ENCODE measurements at regions not wholly inside any gene's neighbourhood (a gene's known extent, or its start where the extent isn't known, plus 50 kb on each side); places are given as distances from the start of the nearest gene placed in this dataset.

DNA sequence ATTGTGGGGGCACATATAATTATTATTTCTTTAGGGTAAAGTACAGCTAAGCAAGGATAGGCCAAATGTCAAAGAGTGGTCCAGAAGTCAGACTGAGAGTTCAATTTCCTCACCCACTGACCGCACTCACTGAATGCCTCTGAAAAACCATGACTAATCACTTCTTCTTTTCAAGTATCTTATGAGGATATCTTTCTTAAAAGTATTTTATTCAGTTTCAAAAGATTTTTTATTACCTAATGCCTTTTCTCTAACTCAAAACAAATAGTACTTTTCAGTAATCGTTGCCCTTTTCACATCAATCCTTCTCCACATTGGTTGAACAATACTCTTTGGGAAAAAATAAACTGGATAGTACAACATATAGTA is 61.7 kb upstream of the CAMK2D start:
- no peak for DNase-seq
- ChIA-PET POLR2A (no interaction called here), CTCF (no interaction called here)
- H3K4me1 Mint-ChIP-seq: peaks cover 20 to 36% (median 26%) of the 10 kb centered on the region in 3 donors
- H3K27ac ChIP-seq (ENCODE audit: low read depth, low read length): no peak overlapping the region
- peaks cover 26% of the 10 kb centered on the region for H3K4me1 ChIP-seq (ENCODE audit: insufficient read depth, low read length)
- H3K27me3 Mint-ChIP-seq: peaks cover 0 to 6% of the 10 kb centered on the region in 2 donors
- no peak overlapping the region for H3K4me3 ChIP-seq (ENCODE audit: low read length)
- no peaks in the 10 kb centered on the region for H3K9me3 ChIP-seq (ENCODE audit: low read length)
- no peaks in the 10 kb centered on the region for H3K27me3 ChIP-seq (ENCODE audit: insufficient read depth, low read length, poor library complexity, severe bottlenecking)
- peaks cover 0 to 6% (median 0%) of the 10 kb centered on the region in 3 donors for H3K36me3 Mint-ChIP-seq
- no peak overlapping the region for H3K4me3 Mint-ChIP-seq
- H3K27ac Mint-ChIP-seq: no peak overlapping the region
- H3K9me3 Mint-ChIP-seq: no peaks in the 10 kb centered on the region
- H3K36me3 ChIP-seq (ENCODE audit: insufficient read depth, low read length): no peaks in the 10 kb centered on the region

DNA sequence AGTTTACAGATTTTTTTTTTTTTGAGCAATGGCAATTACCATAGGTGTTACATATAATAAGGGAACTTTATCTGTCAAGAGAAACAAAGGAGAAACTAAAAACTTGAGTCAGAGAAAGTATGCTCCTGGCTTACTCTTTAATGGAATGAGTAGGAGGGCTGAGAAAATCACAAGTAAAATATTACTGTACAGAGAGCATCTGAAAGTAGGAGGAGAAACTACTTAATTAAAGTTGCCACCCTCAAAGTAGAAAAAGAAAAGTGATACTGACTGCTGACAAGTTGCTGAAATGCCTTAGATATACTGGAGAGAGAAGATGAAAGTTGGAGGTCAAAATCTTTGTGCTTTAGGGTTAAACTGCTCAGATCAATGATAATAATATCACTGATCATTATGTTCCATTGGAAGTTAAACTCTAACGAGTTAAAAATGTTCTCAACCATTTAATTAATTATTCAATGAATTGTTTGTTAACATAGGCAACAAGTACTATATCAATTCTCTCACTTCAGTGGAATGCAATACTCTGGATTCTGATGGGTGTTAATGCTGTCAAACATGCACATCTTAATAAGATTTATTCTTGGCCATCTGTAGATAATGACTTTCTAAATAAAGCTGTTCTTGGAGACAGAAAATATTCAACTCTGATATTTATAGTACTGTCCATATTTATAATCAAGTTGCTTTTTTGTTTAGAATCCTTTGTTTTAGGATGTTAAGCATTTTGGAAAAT is 61.2 kb upstream of the CAMK2D start:
- Histone ChIP-seq H3K27ac (ENCODE audit: low read depth, low read length) (no peak overlapping the region), H3K36me3 (ENCODE audit: insufficient read depth, low read length) (no peaks in the 10 kb centered on the region), H3K27me3 (ENCODE audit: insufficient read depth, low read length, poor library complexity, severe bottlenecking) (no peaks in the 10 kb centered on the region), H3K9me3 (ENCODE audit: low read length) (no peaks in the 10 kb centered on the region), H3K4me1 (ENCODE audit: insufficient read depth, low read length) (peaks cover 26% of the 10 kb centered on the region), H3K4me3 (ENCODE audit: low read length) (no peak overlapping the region)
- Mint-ChIP-seq H3K36me3 (peaks cover 0 to 6% (median 0%) of the 10 kb centered on the region in 3 donors), H3K4me3 (no peak overlapping the region), H3K27me3 (peaks cover 0 to 6% of the 10 kb centered on the region in 2 donors), H3K27ac (no peak overlapping the region), H3K4me1 (peaks cover 20 to 36% (median 26%) of the 10 kb centered on the region in 3 donors), H3K9me3 (no peaks in the 10 kb centered on the region)
- ChIA-PET CTCF (no interaction called here), POLR2A (no interaction called here)
- DNase-seq: no peak

DNA sequence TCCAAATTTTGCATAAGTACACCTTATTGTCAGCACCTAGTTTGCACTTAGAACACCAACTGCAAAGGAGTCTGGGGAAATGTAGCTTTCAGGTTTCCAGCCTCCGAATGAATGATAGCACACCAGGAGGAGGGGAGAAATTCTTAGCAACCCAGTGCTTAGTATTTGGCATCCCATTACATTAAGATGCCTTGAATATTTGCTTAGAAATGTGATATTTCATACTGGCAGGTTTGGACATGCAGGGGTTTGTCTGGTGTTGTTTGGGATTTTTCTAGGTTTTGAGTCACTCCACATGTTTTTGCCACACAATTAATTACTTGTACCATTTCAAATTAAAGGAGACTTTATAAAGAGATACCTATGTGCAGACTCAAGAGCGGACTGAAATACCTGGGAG is 60.3 kb upstream of the CAMK2D start:
- ChIA-PET POLR2A (no interaction called here), CTCF (no interaction called here)
- Mint-ChIP-seq H3K4me3 (no peak overlapping the region), H3K4me1 (peaks cover 20 to 36% (median 26%) of the 10 kb centered on the region in 3 donors), H3K36me3 (peaks cover 0 to 6% (median 0%) of the 10 kb centered on the region in 3 donors), H3K27ac (no peak overlapping the region), H3K9me3 (no peaks in the 10 kb centered on the region), H3K27me3 (peaks cover 0 to 6% of the 10 kb centered on the region in 2 donors)
- Histone ChIP-seq H3K9me3 (ENCODE audit: low read length) (no peaks in the 10 kb centered on the region), H3K27me3 (ENCODE audit: insufficient read depth, low read length, poor library complexity, severe bottlenecking) (no peaks in the 10 kb centered on the region), H3K4me1 (ENCODE audit: insufficient read depth, low read length) (peaks cover 26% of the 10 kb centered on the region), H3K4me3 (ENCODE audit: low read length) (no peak overlapping the region), H3K27ac (ENCODE audit: low read depth, low read length) (no peak overlapping the region), H3K36me3 (ENCODE audit: insufficient read depth, low read length) (no peaks in the 10 kb centered on the region)
- no peak for DNase-seq

DNA sequence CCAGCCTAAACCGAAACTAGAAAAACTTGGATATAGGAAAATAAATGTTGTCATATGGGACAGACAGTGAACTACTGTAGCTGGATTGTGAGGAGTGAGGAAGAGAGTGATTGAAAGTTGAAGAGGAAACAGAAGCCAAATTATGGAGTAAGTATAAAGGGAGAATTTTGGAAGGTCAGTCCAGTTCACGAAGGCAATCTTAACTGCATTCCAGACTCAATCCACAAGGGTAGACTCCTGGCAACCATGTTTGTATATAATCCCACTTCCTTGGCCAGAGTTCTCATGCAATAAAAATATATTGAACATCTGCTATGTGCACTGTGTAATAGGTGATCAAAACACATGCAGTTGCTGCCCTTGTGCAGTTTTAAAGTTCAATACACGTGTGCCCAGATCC is 58.6 kb upstream of the CAMK2D start:
- peaks cover 0 to 6% (median 0%) of the 10 kb centered on the region in 3 donors for H3K36me3 Mint-ChIP-seq
- no peak overlapping the region for H3K27ac Mint-ChIP-seq
- no peak overlapping the region for H3K4me3 Mint-ChIP-seq
- Histone ChIP-seq H3K4me1 (ENCODE audit: insufficient read depth, low read length) (peaks cover 10% of the 10 kb centered on the region), H3K9me3 (ENCODE audit: low read length) (no peaks in the 10 kb centered on the region), H3K27me3 (ENCODE audit: insufficient read depth, low read length, poor library complexity, severe bottlenecking) (no peaks in the 10 kb centered on the region), H3K27ac (ENCODE audit: low read depth, low read length) (no peak overlapping the region), H3K36me3 (ENCODE audit: insufficient read depth, low read length) (no peaks in the 10 kb centered on the region), H3K4me3 (ENCODE audit: low read length) (no peak overlapping the region)
- H3K4me1 Mint-ChIP-seq: peaks cover 10 to 24% (median 13%) of the 10 kb centered on the region in 3 donors
- POLR2A ChIA-PET: no interaction called here
- no peak for DNase-seq
- CTCF ChIA-PET: no interaction called here
- H3K9me3 Mint-ChIP-seq: no peaks in the 10 kb centered on the region
- H3K27me3 Mint-ChIP-seq: peaks cover 0 to 6% of the 10 kb centered on the region in 2 donors

DNA sequence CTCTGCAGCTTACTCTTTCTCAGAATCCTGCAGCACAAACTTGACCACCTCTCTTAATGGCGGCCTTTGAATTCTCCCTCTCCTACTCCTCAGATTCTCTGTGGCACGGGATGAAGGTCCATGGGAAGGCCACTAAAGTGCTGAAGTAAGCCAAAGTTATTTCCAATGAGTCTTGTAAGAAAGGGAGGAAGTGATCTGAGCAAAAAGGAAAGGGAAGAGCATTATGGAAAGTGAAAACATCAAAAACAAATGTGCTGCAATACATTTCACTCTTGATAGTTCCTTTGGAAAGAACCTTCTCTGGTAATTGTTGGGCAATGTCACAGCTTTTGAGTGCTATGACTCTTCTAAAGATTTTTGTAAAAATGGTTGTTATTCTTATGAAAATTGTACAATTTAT is 54.3 kb upstream of the CAMK2D start:
- ChIA-PET POLR2A (no interaction called here), CTCF (no interaction called here)
- Mint-ChIP-seq H3K4me3 (no peak overlapping the region), H3K27ac (no peak overlapping the region), H3K36me3 (peaks cover 0 to 6% (median 0%) of the 10 kb centered on the region in 3 donors), H3K27me3 (peaks cover 0 to 3% of the 10 kb centered on the region in 2 donors), H3K4me1 (no peaks in the 10 kb centered on the region), H3K9me3 (no peaks in the 10 kb centered on the region)
- no peaks in the 10 kb centered on the region for H3K4me1 ChIP-seq (ENCODE audit: insufficient read depth, low read length)
- H3K27me3 ChIP-seq (ENCODE audit: insufficient read depth, low read length, poor library complexity, severe bottlenecking): no peaks in the 10 kb centered on the region
- no peaks in the 10 kb centered on the region for H3K36me3 ChIP-seq (ENCODE audit: insufficient read depth, low read length)
- H3K4me3 ChIP-seq (ENCODE audit: low read length): no peak overlapping the region
- DNase-seq: no peak
- H3K27ac ChIP-seq (ENCODE audit: low read depth, low read length): no peak overlapping the region
- no peaks in the 10 kb centered on the region for H3K9me3 ChIP-seq (ENCODE audit: low read length)

DNA sequence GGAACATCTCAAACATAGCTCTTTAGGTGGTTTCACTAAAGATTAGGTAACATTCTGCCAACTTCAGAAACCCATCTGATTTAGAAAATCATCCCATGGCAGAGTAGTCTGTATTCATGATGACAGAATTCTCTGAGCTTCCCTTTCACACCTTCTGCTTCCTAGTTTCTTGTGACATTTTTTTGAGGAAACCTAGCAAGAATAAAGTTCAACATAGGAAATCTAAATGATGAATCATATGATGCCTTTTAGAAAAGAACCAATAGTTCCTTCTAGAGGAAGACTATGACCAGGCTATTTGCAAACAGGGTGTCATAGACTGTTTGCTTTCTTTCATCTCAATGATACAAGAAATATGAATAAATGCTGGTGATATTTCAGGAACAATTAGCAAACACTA is 49.8 kb upstream of the CAMK2D start:
- no peak overlapping the region for H3K27ac ChIP-seq (ENCODE audit: low read depth, low read length)
- no peak overlapping the region for H3K4me3 Mint-ChIP-seq
- DNase-seq: no peak
- H3K9me3 Mint-ChIP-seq: no peaks in the 10 kb centered on the region
- ChIA-PET CTCF (no interaction called here), POLR2A (no interaction called here)
- H3K36me3 ChIP-seq (ENCODE audit: insufficient read depth, low read length): no peaks in the 10 kb centered on the region
- no peaks in the 10 kb centered on the region for H3K9me3 ChIP-seq (ENCODE audit: low read length)
- H3K4me1 Mint-ChIP-seq: no peaks in the 10 kb centered on the region
- no peak overlapping the region for H3K4me3 ChIP-seq (ENCODE audit: low read length)
- H3K27ac Mint-ChIP-seq: no peak overlapping the region
- H3K36me3 Mint-ChIP-seq: no peaks in the 10 kb centered on the region
- H3K4me1 ChIP-seq (ENCODE audit: insufficient read depth, low read length): no peaks in the 10 kb centered on the region
- H3K27me3 ChIP-seq (ENCODE audit: insufficient read depth, low read length, poor library complexity, severe bottlenecking): no peaks in the 10 kb centered on the region
- H3K27me3 Mint-ChIP-seq: peaks cover 0 to 2% of the 10 kb centered on the region in 2 donors

All from CD8-positive, alpha-beta memory T cell (primary cell).